Muscle layer of colon (tissue), 2 donors: ENCODE measurements at regions not wholly inside any gene's neighbourhood (a gene's known extent, or its start where the extent isn't known, plus 50 kb on each side); places are given as distances from the start of the nearest gene placed in this dataset.
"Not testable (repeated sequence)": the region's sequence is repeated elsewhere in the genome, so short reads cannot be mapped to it uniquely, and the experiment has no call there.

ENCODE experiments used
- H3K27ac ChIP-seq: one replicate; pipeline ENCODE4 v1.7.0; 2013; ENCODE audit warnings: low read depth, mild to moderate bottlenecking, low read length, moderate library complexity
- H3K27me3 ChIP-seq, 2 donors: one replicate each; pipeline ENCODE4 v1.7.0; 2013; ENCODE audit warnings: low read length in 2 of 2, mild to moderate bottlenecking in 2 of 2; ENCODE audit not compliant: insufficient read depth in 2 of 2, control insufficient read depth in 1 of 2
- H3K36me3 ChIP-seq: one replicate; pipeline ENCODE4 v1.7.0; 2013; ENCODE audit warnings: mild to moderate bottlenecking, low read length; ENCODE audit not compliant: insufficient read depth
- H3K4me1 ChIP-seq: one replicate; pipeline ENCODE4 v1.7.0; 2013; ENCODE audit warnings: mild to moderate bottlenecking, low read length; ENCODE audit not compliant: insufficient read depth
- H3K4me3 ChIP-seq, 2 donors: one replicate each; pipeline ENCODE4 v1.7.0; 2013; ENCODE audit warnings: low read length in 2 of 2, low read depth in 1 of 2, mild to moderate bottlenecking in 1 of 2, moderate library complexity in 1 of 2
- H3K9ac ChIP-seq: one replicate; pipeline ENCODE4 v1.7.0; 2013; ENCODE audit warnings: low read length
- H3K9me3 ChIP-seq: one replicate; pipeline ENCODE4 v1.7.0; 2013; ENCODE audit warnings: mild to moderate bottlenecking, low read length
- donor health status: abdominal sarcoma.
- donor health status: Adenocarcinoma of cecum.

GRCh38 chr5:106262395-106262794 is 1408.3 kb downstream of the EFNA5 start:
- no peaks in the 10 kb centered on the region for H3K4me1 ChIP-seq
- H3K9me3 ChIP-seq = no peaks in the 10 kb centered on the region
- H3K4me3 ChIP-seq = no peak overlapping the region
- no peaks in the 10 kb centered on the region for H3K27me3 ChIP-seq
- no peak overlapping the region for H3K27ac ChIP-seq
- no peak overlapping the region for H3K9ac ChIP-seq
- no peaks in the 10 kb centered on the region for H3K36me3 ChIP-seq

- not testable (repeated sequence) for H3K9ac ChIP-seq, H3K4me3 ChIP-seq, H3K4me1 ChIP-seq, H3K27me3 ChIP-seq, H3K27ac ChIP-seq, H3K9me3 ChIP-seq, H3K36me3 ChIP-seq
These were observed 1411.2 kb downstream of the EFNA5 start for GRCh38 chr5:106259431-106260090.

- H3K27ac ChIP-seq = no peak overlapping the region
- no peak overlapping the region for H3K4me3 ChIP-seq
- H3K9ac ChIP-seq = no peak overlapping the region
- no peaks in the 10 kb centered on the region for H3K27me3 ChIP-seq
- H3K4me1 ChIP-seq = no peaks in the 10 kb centered on the region
- H3K36me3 ChIP-seq = no peaks in the 10 kb centered on the region
- H3K9me3 ChIP-seq = no peaks in the 10 kb centered on the region
These were observed 1412.1 kb downstream of the EFNA5 start for GRCh38 chr5:106258591-106259125.

- Histone ChIP-seq H3K27ac (no peak overlapping the region), H3K4me3 (no peak overlapping the region), H3K36me3 (no peaks in the 10 kb centered on the region), H3K9me3 (no peaks in the 10 kb centered on the region), H3K9ac (no peak overlapping the region), H3K4me1 (no peaks in the 10 kb centered on the region), H3K27me3 (no peaks in the 10 kb centered on the region)
These were observed 1416.0 kb downstream of the EFNA5 start for GRCh38 chr5:106254784-106255183.

- H3K9ac ChIP-seq, H3K4me3 ChIP-seq, H3K9me3 ChIP-seq, H3K36me3 ChIP-seq, H3K27me3 ChIP-seq, H3K27ac ChIP-seq, H3K4me1 ChIP-seq: not testable (repeated sequence)
These were observed 1424.5 kb downstream of the EFNA5 start for GRCh38 chr5:106246044-106246745.

- Histone ChIP-seq H3K9ac (no peak overlapping the region), H3K4me3 (no peak overlapping the region), H3K4me1 (no peaks in the 10 kb centered on the region), H3K27me3 (no peaks in the 10 kb centered on the region), H3K36me3 (no peaks in the 10 kb centered on the region), H3K27ac (no peak overlapping the region), H3K9me3 (no peaks in the 10 kb centered on the region)
These were observed 1429.3 kb downstream of the EFNA5 start for GRCh38 chr5:106241409-106241808.

- no peak overlapping the region for H3K9ac ChIP-seq
- no peaks in the 10 kb centered on the region for H3K36me3 ChIP-seq
- no peaks in the 10 kb centered on the region for H3K4me1 ChIP-seq
- H3K27ac ChIP-seq = no peak overlapping the region
- no peaks in the 10 kb centered on the region for H3K9me3 ChIP-seq
- no peaks in the 10 kb centered on the region for H3K27me3 ChIP-seq
- no peak overlapping the region for H3K4me3 ChIP-seq
These were observed 1464.7 kb downstream of the EFNA5 start for GRCh38 chr5:106205916-106206571.

GRCh38 chr5:106202035-106202434 is 1468.7 kb downstream of the EFNA5 start:
- H3K9me3 ChIP-seq = no peaks in the 10 kb centered on the region
- H3K27ac ChIP-seq = no peak overlapping the region
- H3K4me3 ChIP-seq = no peak overlapping the region
- H3K36me3 ChIP-seq = no peaks in the 10 kb centered on the region
- no peaks in the 10 kb centered on the region for H3K27me3 ChIP-seq
- no peaks in the 10 kb centered on the region for H3K4me1 ChIP-seq
- H3K9ac ChIP-seq = no peak overlapping the region

GRCh38 chr5:106200971-106201370 is 1469.8 kb downstream of the EFNA5 start:
- Histone ChIP-seq H3K4me3 (no peak overlapping the region), H3K27me3 (no peaks in the 10 kb centered on the region), H3K9ac (no peak overlapping the region), H3K27ac (no peak overlapping the region), H3K4me1 (no peaks in the 10 kb centered on the region), H3K9me3 (no peaks in the 10 kb centered on the region), H3K36me3 (no peaks in the 10 kb centered on the region)

- no peaks in the 10 kb centered on the region for H3K27me3 ChIP-seq
- no peaks in the 10 kb centered on the region for H3K36me3 ChIP-seq
- H3K4me1 ChIP-seq = no peaks in the 10 kb centered on the region
- H3K4me3 ChIP-seq = no peak overlapping the region
- H3K9ac ChIP-seq = no peak overlapping the region
- H3K9me3 ChIP-seq = no peaks in the 10 kb centered on the region
- no peak overlapping the region for H3K27ac ChIP-seq
These were observed 1474.9 kb downstream of the EFNA5 start for GRCh38 chr5:106195679-106196474.

- Histone ChIP-seq H3K27me3 (no peaks in the 10 kb centered on the region), H3K4me1 (no peaks in the 10 kb centered on the region), H3K4me3 (no peak overlapping the region), H3K9me3 (no peaks in the 10 kb centered on the region), H3K27ac (no peak overlapping the region), H3K9ac (no peak overlapping the region), H3K36me3 (no peaks in the 10 kb centered on the region)
These were observed 1481.5 kb downstream of the EFNA5 start for GRCh38 chr5:106189121-106189809.
